Liver (tissue), 8 donors: ENCODE measurements at regions not wholly inside any gene's neighbourhood (a gene's known extent, or its start where the extent isn't known, plus 50 kb on each side); places are given as distances from the start of the nearest gene placed in this dataset.

Experiments
- DNase-seq: peaks from one replicate; pipeline ENCODE4 v3.0.0-alpha.2; 2017; ENCODE audit warnings: low spot score
- H3K27ac ChIP-seq, 2 donors: one replicate each; pipeline ENCODE4 v1.7.0; 2013; ENCODE audit warnings: inconsistent platforms in 2 of 2, low read length in 2 of 2, control low read depth in 1 of 2, low read depth in 1 of 2, mild to moderate bottlenecking in 1 of 2
- H3K27me3 ChIP-seq, 4 donors: one replicate each; pipeline versions ENCODE4 v1.6.1 to v1.7.0; 2013; ENCODE audit warnings: low read length in 3 of 4, inconsistent platforms in 1 of 4, mild to moderate bottlenecking in 1 of 4, moderate library complexity in 1 of 4; ENCODE audit not compliant: control insufficient read depth in 4 of 4, insufficient read depth in 4 of 4
- H3K36me3 ChIP-seq, 4 donors: one replicate each; pipeline versions ENCODE4 v1.6.1 to v1.7.0; 2013; ENCODE audit warnings: low read length in 3 of 4, mild to moderate bottlenecking in 3 of 4, low read depth in 1 of 4, moderate library complexity in 1 of 4; ENCODE audit not compliant: control insufficient read depth in 4 of 4, insufficient read depth in 3 of 4
- H3K4me1 ChIP-seq, 4 donors: one replicate each; pipeline versions ENCODE4 v1.6.1 to v1.7.0; 2013; ENCODE audit warnings: low read length in 3 of 4, mild to moderate bottlenecking in 3 of 4, moderate library complexity in 1 of 4; ENCODE audit not compliant: control insufficient read depth in 4 of 4, insufficient read depth in 4 of 4
- H3K4me3 ChIP-seq, 3 donors: one replicate each; pipeline versions ENCODE4 v1.6.1 to v1.7.0; 2013; ENCODE audit warnings: low read length in 3 of 3, control low read depth in 1 of 3, low read depth in 1 of 3, mild to moderate bottlenecking in 1 of 3
- H3K9ac ChIP-seq, 2 donors: one replicate each; pipeline ENCODE4 v1.7.0; 2013; ENCODE audit warnings: low read length in 2 of 2, mild to moderate bottlenecking in 2 of 2, moderate library complexity in 2 of 2, control low read depth in 1 of 2, low read depth in 1 of 2
- H3K9me3 ChIP-seq, 4 donors: one replicate each; pipeline versions ENCODE4 v1.6.1 to v1.7.0; 2013; ENCODE audit warnings: low read length in 3 of 4; ENCODE audit not compliant: control insufficient read depth in 4 of 4
- ATF3 ChIP-seq: IDR thresholded peaks from 2 replicates; pipeline ENCODE4 v1.6.1; 2016; ENCODE audit warnings: antibody characterized with exemption
- CTCF ChIP-seq: fragments of 150-350 bp; IDR thresholded peaks from 2 replicates; pipeline ENCODE4 v1.5.1; 2017; ENCODE audit warnings: improper control_type of control experiment, low read depth, low read length; ENCODE audit not compliant: missing input control
- EGR1 ChIP-seq, 2 donors: IDR thresholded peaks; 2 replicates each; pipeline ENCODE4 v1.6.1; 2016 to 2018; ENCODE audit warnings: antibody characterized with exemption in 2 of 2, low read depth in 2 of 2
- FOXA1 ChIP-seq: IDR thresholded peaks from 2 replicates; pipeline ENCODE4 v1.6.1; 2016; ENCODE audit warnings: antibody characterized with exemption
- GABPA ChIP-seq, 2 donors: IDR thresholded peaks in 1 of 2; conservative IDR thresholded peaks in 1 of 2; 2 replicates each; pipeline ENCODE4 v1.6.1; 2016; ENCODE audit warnings: antibody characterized with exemption in 2 of 2, mild to moderate bottlenecking in 1 of 2, moderate library complexity in 1 of 2
- HNF4A ChIP-seq, 2 donors: conservative IDR thresholded peaks; 2 replicates each; pipeline ENCODE4 v1.6.1; 2016; ENCODE audit warnings: antibody characterized with exemption in 2 of 2, mild to moderate bottlenecking in 2 of 2
- HNF4G ChIP-seq: IDR thresholded peaks from 2 replicates; pipeline ENCODE4 v1.6.1; 2016; ENCODE audit warnings: antibody characterized with exemption
- JUND ChIP-seq, 2 donors: IDR thresholded peaks; 2 replicates each; pipeline ENCODE4 v1.6.1; 2016; ENCODE audit warnings: antibody characterized with exemption in 2 of 2
- MAX ChIP-seq: IDR thresholded peaks from 2 replicates; pipeline ENCODE4 v1.6.1; 2016; ENCODE audit warnings: antibody characterized with exemption
- NR2F2 ChIP-seq: IDR thresholded peaks from 2 replicates; pipeline ENCODE4 v1.6.1; 2016; ENCODE audit warnings: antibody characterized with exemption
- RAD21 ChIP-seq, 2 donors: IDR thresholded peaks; 2 replicates each; pipeline ENCODE4 v1.6.1; 2016; ENCODE audit warnings: antibody characterized with exemption in 2 of 2, mild to moderate bottlenecking in 2 of 2
- REST ChIP-seq: IDR thresholded peaks from 2 replicates; pipeline ENCODE4 v1.6.1; 2016; ENCODE audit warnings: antibody characterized with exemption, mild to moderate bottlenecking
- RXRA ChIP-seq, 2 donors: IDR thresholded peaks; 2 replicates each; pipeline ENCODE4 v1.6.1; 2017 to 2018; ENCODE audit warnings: antibody characterized with exemption in 2 of 2, mild to moderate bottlenecking in 1 of 2
- SP1 ChIP-seq: IDR thresholded peaks from 2 replicates; pipeline ENCODE4 v1.6.1; 2018; ENCODE audit warnings: antibody characterized with exemption, mild to moderate bottlenecking
- TAF1 ChIP-seq: conservative IDR thresholded peaks from 2 replicates; pipeline ENCODE4 v1.6.1; 2016; ENCODE audit warnings: antibody characterized with exemption, mild to moderate bottlenecking
- YY1 ChIP-seq: IDR thresholded peaks from 2 replicates; pipeline ENCODE4 v1.6.1; 2016; ENCODE audit warnings: antibody characterized with exemption, mild to moderate bottlenecking
- ZBTB33 ChIP-seq: IDR thresholded peaks from 2 replicates; pipeline ENCODE4 v1.6.1; 2016; ENCODE audit warnings: antibody characterized with exemption
- WGBS: extraction: QIAGEN DNeasy Blood & Tissue Kit; methylation state at CpG from one replicate; pipeline ENCODE4 v1.1.7; 2013; 5-methylcytosine and 5-hydroxymethylcytosine counted together
- donor health status: healthy.
- donor health status: healthy.
- donor health status: healthy.
- donor health status: healthy.
- donor health status: healthy.

- Histone ChIP-seq H3K4me3 (no peak overlapping the region), H3K27me3 (no peaks in the 10 kb centered on the region), H3K4me1 (no peaks in the 10 kb centered on the region), H3K9me3 (no peaks in the 10 kb centered on the region), H3K9ac (no peak overlapping the region), H3K27ac (no peak overlapping the region), H3K36me3 (no peaks in the 10 kb centered on the region)
- no peak for TF ChIP-seq CTCF
- TF ChIP-seq MAX: no peak
- no peak for TF ChIP-seq REST
- TF ChIP-seq RAD21 (IDR thresholded peaks at IDR 0.05): no peak
- no peak for TF ChIP-seq TAF1
- TF ChIP-seq NR2F2: no peak
- no peak for TF ChIP-seq YY1
- no peak for DNase-seq
- 90% methylated on average over 3 of the region's 3 CpGs for WGBS
Observed at GRCh38 chr1:232388363-232388762, 241.6 kb downstream of the SIPA1L2 start.

GRCh38 chr1:232386721-232387510 is 243.0 kb downstream of the SIPA1L2 start:
- Histone ChIP-seq H3K4me1 (no peaks in the 10 kb centered on the region), H3K9me3 (no peaks in the 10 kb centered on the region), H3K4me3 (no peak overlapping the region), H3K36me3 (no peaks in the 10 kb centered on the region), H3K27ac (no peak overlapping the region), H3K9ac (no peak overlapping the region), H3K27me3 (no peaks in the 10 kb centered on the region)
- 90% methylated on average over 9 of the region's 9 CpGs for WGBS
- no peak for DNase-seq
- TF ChIP-seq TAF1 (no peak), JUND (IDR thresholded peaks at IDR 0.05) (no peak), NR2F2 (no peak), GABPA (IDR thresholded peaks at IDR 0.05 in 1 of 2, conservative IDR thresholded peaks at IDR 0.05 in 1 of 2) (no peak), CTCF (no peak), HNF4G (no peak), REST (no peak), RXRA (IDR thresholded peaks at IDR 0.05) (no peak), HNF4A (conservative IDR thresholded peaks at IDR 0.05) (no peak), MAX (no peak), RAD21 (IDR thresholded peaks at IDR 0.05) (no peak), ATF3 (no peak), SP1 (no peak), ZBTB33 (no peak), EGR1 (IDR thresholded peaks at IDR 0.05; ENCODE audit: low read depth in 2 of 2) (no peak), FOXA1 (no peak)
